ENCODE measurements at regions not wholly inside any gene's neighbourhood (a gene's known extent, or its start where the extent isn't known, plus 50 kb on each side); places are given as distances from the start of the nearest gene placed in this dataset.
A peak's percentile ranks its signal among the peaks of the same experiment; 100 is the strongest.
"Not testable (repeated sequence)": the region's sequence is repeated elsewhere in the genome, so short reads cannot be mapped to it uniquely, and the experiment has no call there.

DNA sequence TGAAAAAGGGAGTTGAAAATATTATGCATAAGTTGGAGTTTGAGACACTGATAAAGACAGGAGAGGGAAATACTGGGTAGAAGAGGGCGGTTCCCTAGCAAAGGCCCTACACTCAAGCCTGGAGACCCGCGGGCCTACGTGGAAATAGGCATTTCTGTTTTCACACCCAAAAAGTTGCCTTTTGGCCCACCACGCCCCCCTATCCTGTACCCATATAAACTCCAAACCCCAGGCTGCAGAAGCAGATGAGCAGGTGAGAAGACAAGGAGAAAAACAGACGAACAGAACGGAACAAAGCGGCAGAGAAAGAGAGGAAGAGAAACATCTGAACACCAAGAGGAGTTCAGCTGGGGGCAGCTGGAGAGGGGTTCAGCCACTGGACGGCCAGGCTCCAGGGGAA, 177.9 kb downstream of the GALC start:
- no peak for DNase-seq (ENCODE audit: low read depth in 2 of 2)

DNA sequence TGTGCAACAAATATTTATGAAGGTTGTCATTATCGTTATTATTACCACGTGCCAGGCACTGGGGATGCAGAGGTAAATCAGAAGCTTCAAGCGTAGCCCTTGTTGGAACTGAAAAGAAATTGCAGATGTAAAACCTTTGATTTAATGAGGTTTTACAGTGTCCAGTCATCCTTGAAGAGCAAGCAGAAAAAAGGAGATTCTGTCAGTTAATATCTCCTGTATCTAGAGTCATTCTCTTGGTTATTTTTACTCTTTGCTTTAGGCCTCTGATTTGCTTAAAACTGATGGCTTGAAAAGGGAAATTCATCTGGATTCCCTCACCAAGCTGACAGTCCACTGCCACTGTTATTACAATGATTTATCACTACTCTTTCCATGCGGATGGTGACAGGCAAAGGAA, 179.3 kb downstream of the GALC start:
- no peak for DNase-seq (ENCODE audit: low read depth in 2 of 2)

DNA sequence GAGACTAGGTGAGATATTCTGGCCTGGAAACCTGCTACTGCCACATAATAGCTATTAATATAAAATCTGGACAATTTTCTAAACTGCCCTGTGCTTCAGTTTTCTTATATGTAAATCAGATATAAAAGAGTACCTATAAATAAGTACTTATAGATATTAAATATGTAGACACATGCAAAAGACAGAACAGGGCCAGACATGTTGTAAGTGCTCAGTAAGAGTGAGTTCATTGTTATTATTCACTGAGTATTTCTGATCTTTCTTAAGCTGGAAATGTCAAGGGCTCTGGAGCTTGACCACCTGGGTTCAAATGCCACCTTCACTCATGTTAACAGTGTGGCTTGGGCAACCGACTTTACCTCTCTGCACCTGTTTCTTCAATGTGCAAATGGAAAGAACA, 179.8 kb downstream of the GALC start:
- DNase-seq (ENCODE audit: low read depth in 2 of 2): no peak

- no peak for DNase-seq (ENCODE audit: low read depth in 2 of 2)
These were observed 181.7 kb downstream of the GALC start for GRCh38 chr14:87811246-87811645.

- no peak for DNase-seq (ENCODE audit: low read depth in 2 of 2)
These were observed 182.3 kb downstream of the GALC start for GRCh38 chr14:87810711-87811110.

- DNase-seq (ENCODE audit: low read depth in 2 of 2): no peak
These were observed 183.7 kb downstream of the GALC start for GRCh38 chr14:87809261-87809660.

- DNase-seq (ENCODE audit: low read depth in 2 of 2): peak; percentile 36 to 54
These were observed 187.7 kb downstream of the GALC start for GRCh38 chr14:87805315-87805723.

GRCh38 chr14:87800216-87800615, 192.8 kb downstream of the GALC start:
- DNase-seq (ENCODE audit: low read depth in 2 of 2): no peak

GRCh38 chr14:87799400-87799799, 193.6 kb downstream of the GALC start:
- no peak for DNase-seq (ENCODE audit: low read depth in 2 of 2)

GRCh38 chr14:87797001-87797400, 196.0 kb downstream of the GALC start:
- DNase-seq (ENCODE audit: low read depth in 2 of 2): no peak

DNA sequence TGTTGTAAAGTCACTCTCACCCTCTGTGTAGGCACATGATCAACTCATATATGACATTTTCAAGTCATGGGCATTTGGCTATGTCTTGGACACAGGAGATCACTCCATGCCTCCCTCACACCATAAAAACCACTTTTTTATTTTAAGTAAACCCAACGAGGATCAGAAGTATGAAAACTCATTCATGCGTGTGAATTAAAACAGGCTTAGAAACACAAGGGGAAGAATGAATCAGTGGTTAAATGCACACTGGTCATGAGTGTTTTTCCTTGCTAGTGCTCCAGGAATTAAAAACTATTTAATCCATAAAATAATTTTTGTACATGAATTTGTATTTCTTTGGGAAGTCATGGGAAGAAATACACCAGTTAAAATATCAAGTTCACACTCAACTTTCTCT, 198.4 kb downstream of the GALC start:
- DNase-seq (ENCODE audit: low read depth in 2 of 2): no peak

GRCh38 chr14:87785897-87786296, 207.1 kb downstream of the GALC start:
- no peak for DNase-seq (ENCODE audit: low read depth in 2 of 2)

GRCh38 chr14:87784386-87784785, 208.6 kb downstream of the GALC start:
- no peak for DNase-seq (ENCODE audit: low read depth in 2 of 2)

DNA sequence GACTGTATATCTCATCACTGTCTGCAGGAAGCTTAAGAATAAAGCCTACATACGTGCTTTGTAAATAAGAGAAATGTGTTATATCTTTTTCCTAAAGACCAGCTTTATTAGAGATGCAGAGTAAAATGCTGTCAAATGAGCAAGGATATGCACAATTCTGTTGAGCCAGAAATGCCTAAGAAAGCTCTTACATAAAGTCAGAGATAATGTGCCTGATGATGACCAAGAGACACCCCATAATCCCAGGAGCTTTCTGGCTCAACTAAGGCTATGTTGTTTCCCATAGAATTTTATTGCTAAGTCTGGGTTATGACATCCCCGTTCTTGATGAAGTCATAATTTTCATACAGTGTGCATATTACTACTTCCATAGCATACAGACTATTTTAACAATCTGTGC, 209.9 kb downstream of the GALC start:
- DNase-seq (ENCODE audit: low read depth in 2 of 2): no peak

- no peak for DNase-seq (ENCODE audit: low read depth in 2 of 2)
These were observed 220.1 kb downstream of the GALC start for GRCh38 chr14:87772854-87773253.

DNA sequence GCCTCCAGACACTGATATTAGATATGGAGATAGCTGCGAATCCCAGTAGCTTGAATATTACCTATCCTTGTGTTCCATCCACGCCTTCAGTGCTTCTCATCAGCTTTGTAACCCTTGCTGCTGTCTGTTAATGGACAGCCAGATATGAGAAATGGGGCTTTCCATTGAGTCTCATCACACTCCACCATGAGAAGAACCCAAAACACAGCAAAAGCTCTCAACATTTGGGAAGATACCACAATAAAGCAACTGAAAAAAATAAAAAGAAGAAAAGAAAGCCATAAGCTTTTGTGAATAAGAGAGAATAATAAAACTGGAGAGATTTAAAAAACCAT, 225.4 kb downstream of the GALC start:
- DNase-seq (ENCODE audit: low read depth in 2 of 2): no peak

DNA sequence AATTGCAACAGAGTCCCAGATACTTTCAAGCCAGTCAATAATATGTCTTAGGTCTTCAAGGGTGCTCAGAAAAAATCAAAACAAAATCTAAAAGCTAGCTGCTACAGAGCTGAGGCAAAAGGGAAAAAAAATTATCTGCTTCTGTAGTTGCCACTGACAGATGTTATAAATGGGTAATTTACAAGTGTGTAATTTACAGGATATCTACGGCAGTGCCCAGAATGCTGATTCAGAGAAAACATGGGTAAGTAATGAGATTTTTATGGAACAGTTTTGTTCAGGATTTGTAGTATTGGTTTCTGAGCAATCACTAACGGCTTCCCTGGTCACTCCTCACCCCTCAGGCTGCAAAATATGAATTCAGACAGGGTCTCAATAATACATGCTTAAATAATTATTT, 234.1 kb downstream of the GALC start:
- no peak for DNase-seq (ENCODE audit: low read depth in 2 of 2)

- no peak for DNase-seq (ENCODE audit: low read depth in 2 of 2)
These were observed 236.3 kb downstream of the GALC start for GRCh38 chr14:87756661-87757060.

- no peak for DNase-seq (ENCODE audit: low read depth in 2 of 2)
These were observed 238.3 kb downstream of the GALC start for GRCh38 chr14:87754520-87755223.

DNA sequence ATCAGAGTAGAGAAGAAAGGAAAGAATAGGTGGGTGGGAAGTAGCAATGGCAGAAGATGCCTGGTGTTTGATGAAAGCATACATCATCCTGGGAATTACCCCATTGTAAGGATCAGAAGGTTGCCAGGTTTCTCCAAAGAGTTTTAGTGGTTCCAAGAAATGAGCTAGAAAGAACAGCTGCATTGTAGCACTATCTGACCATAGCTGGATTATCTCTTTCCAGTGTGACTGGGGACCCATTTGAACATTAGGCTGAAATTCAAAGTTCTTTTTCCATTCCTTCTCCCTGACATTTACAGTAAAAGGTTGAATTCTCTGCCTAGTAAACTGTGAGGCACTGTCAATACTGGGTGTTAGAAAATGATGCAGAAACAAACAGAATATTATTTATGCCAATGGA, 244.4 kb downstream of the GALC start:
- DNase-seq (ENCODE audit: low read depth in 2 of 2): no peak

- peak in 1 of 2 donors; percentile 3 for DNase-seq (ENCODE audit: low read depth in 2 of 2)
These were observed 247.4 kb downstream of the GALC start for GRCh38 chr14:87745507-87746118.

GRCh38 chr14:87734577-87735360, 258.2 kb downstream of the GALC start:
- DNase-seq (ENCODE audit: low read depth in 2 of 2): not testable (repeated sequence)

DNA sequence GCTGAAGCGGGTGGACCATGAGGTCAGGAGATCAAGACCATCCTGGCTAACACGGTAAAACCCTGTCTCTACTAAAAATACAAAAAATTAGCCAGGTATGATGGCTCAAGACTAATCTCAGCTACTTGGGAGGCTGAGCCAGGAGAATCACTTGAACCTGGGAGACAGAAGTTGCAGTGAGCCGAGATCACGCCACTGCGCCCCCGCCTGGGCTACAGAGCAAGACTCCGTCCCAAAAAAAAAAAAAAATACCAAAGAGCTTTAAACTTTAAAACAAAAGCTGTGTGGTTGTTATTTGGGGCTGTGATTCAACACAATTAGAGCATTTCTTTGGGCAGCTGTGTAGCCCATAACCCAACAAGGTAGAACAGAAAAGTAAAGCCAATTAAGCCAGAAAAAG, 259.9 kb downstream of the GALC start:
- not testable (repeated sequence) for DNase-seq (ENCODE audit: low read depth in 2 of 2)

All from stimulated activated CD4-positive, alpha-beta T cell treated with anti-CD3 and anti-CD28 coated beads, Interleukin-4, amount 100 ng/mL, for 48 hours (primary cell).